Iris pigment epithelial cell (primary cell): ENCODE measurements at regions not wholly inside any gene's neighbourhood (a gene's known extent, or its start where the extent isn't known, plus 50 kb on each side); places are given as distances from the start of the nearest gene placed in this dataset.

Experiments
- DNase-seq: peaks from one replicate; pipeline ENCODE4 v3.0.0-alpha.2; 2011; ENCODE audit warnings: low read depth

DNA sequence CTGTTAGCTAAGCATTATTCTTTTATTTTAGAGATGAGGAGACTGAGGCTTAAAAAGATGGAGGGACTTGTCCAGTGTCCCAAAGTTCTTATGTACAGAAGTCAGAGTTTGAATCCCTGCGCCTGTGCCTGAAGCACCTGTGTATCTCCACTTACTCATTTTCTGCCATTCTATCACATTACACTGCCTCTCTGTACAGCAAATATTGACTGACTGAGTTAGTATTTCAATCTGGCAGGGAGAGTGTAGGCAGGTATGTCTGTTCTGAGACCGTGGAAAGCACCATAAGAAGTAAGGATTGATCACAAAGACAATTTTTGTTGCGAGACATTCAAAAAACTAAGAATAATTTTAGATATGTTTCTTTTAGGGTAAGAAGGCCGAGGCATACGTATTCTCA is 162.7 kb downstream of the KITLG start:
- DNase-seq, result no peak

DNA sequence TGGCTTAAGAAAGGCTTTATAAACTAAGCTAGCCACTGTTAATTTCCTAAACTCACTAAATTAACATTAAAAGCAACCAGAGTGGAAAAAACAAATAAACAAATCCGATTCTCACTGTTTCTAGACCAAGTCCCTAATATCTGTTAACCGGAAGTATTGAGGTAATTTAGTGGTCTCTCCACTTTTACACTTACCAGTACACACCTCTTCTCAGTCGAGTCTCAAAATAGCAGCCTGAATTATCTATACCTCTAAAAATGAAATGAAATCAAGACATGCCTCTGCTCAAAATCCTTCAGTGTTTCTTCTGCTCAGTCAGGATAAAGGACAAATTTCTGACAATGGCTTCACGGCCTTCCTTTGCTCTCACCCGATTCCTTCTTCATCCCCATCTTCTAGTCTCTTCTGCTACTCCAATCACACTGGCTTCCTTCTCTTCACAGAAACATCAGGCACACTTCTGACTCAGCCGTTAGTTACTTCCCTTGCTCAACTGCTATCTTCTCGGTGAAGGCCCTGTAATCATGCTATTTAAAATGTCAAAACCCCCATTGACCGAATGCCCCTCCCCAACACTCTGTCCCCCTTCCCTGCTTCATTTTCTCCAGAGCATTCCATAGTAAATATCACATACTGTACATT is 161.3 kb downstream of the KITLG start:
- peak; percentile 83 for DNase-seq

DNA sequence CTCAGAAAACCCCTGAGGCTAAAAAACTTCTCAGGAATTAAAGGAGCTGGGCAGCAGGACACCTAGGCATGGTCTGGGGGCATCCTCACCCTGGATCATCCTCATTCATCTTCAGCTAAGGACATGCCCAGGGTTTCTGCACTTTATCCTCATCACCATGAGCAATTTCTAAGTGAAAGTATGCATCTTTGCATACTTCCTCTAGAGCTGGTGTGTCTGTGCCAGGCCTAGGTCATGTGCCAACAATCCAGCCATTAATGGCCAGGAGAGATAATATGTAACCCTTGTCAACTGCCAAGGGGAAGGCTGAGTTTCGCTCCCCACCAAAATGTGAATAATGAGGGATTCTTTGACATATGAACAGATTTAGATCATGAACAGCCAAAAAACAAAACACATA is 160.5 kb downstream of the KITLG start:
- peak; percentile 47 for DNase-seq

DNA sequence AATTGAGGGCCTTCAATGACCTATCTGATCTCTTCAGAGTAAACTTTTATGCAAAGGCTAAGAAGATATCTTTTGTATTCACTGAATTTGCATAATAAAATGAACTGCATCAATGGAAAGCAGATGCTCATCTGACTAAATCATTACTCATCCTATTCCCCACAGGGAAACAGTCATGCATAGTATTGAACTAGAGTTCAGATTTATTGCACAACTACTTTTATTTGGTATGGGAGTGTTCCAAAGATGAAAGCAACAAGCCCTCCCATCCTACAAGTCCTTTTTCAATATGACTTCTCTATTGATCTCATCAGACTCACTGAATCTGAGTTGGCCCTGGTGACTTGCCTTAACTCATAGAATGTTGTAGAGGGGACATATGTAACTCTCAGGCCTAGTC is 159.8 kb downstream of the KITLG start:
- peak; percentile 91 for DNase-seq

DNA sequence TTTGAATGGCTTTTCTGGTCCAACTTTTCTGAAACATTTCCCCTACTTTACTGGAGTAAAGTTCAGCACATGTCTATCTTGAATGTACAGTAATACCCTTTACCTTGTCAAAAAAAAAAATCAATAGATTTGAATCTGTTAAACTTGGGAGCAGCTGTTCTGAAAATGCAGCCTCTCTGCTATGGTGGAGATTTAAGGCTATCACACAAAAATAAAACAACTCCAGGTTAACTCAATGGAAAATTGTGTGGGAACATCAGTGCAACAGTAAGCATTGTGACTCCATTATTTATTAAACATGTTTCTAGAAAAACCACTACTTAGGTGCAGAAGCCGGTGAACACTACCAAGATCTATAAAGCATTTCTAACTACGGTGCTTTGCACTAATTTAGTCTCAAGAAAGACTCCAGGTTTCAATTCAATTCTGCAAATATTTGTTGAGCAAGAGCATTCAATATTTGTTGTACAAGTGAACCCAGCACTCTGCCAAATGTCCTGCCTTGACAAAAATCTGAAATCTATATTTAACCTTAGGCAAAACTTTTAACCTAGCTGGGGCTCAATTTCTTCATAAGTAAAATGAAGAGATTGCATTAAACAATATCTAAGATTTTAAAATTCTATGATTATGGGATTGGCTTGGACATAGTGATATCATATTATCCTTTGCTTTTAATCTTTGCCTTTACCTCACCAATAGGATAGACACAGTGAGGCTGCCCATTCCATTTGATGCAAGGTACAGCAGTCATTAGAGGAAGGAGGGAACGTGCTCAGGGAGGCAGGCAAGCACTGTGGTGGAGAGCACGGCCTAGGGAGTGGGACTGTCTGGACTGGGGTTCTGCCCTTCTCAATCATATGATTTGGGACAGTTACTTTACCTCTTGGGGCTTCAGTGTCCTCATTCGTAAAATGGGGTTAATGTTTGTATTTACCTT is 155.2 kb downstream of the KITLG start:
- no peak for DNase-seq

DNA sequence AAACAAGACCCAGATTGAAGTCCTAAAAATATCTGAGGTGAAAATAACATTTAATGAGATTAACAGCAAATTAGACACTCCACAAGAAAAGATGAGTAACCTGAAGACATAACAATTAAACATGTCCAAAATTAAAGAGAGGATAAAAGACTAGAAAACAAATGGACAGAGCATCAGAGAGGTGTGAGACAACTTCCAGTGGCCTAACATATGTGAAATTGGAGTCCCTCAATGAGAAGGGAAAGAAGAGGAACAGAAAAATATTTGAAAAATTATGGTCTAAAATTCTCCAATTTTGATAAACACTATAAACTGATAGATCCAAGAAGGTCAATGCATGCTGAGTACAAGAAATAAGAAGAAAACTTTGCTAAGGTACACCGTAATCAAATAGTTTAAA is 151.9 kb downstream of the KITLG start:
- DNase-seq, result no peak

DNA sequence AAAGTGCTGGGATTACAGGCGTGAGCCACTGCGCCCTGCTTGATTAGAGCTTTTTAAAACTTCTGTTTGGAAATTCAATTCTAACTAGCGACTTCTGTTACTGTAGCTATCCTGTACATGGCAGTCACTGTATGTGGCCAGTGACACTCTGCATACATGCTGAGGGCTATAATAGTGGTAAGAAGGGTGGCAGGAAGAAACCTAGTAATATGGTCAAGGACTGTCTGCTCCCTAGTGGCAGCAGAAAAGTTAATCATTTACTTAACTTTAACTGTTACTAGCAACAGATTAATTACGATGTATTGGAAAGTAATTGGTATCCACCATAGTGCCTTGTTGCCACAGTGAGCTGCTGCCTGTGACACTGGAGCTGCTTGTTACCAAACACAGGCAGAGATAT is 149.0 kb downstream of the KITLG start:
- DNase-seq, result no peak

DNA sequence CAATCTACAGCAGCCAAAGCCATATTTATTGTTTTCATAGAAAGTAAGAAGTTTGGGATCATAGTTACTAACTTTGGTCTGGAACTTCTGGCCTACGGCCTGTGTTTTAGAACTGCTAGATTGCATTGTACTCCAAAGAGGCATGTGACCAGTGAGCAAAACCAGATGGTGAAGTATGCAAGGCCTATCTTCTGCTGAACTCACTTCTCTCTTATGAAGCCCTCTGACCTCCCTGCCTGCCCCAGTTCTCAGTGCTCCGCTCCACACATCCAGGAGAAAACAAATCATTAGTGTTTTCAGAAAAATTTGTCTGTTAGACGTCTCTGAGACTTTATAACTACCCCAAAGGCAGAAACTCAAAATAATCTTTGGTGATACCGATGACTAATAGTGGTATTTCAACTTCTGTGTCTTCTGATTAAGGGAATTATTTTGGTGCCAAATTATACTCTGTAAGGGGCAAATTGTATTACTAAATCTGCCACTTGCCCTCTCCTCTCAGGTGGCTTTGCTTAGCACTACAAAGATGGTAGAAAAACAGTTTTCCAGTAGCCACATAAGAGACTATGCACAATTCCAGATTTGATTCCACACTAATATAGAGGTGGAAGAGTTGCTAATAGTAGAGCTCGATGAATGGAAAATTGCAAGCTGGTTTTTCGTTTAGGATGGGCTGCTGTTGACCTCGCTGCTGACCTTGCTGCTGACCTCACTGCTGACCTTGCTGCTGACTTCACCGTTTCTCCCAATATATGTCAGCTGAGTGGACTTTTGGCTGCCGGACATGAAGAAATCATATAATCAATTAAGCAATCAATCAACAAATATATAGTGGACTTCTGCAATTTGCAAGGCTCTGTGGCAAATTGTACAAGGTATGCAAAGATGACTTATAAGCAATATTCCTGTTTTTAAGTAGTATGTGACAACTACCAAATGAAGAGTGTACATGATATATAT is 147.5 kb downstream of the KITLG start:
- no peak for DNase-seq

DNA sequence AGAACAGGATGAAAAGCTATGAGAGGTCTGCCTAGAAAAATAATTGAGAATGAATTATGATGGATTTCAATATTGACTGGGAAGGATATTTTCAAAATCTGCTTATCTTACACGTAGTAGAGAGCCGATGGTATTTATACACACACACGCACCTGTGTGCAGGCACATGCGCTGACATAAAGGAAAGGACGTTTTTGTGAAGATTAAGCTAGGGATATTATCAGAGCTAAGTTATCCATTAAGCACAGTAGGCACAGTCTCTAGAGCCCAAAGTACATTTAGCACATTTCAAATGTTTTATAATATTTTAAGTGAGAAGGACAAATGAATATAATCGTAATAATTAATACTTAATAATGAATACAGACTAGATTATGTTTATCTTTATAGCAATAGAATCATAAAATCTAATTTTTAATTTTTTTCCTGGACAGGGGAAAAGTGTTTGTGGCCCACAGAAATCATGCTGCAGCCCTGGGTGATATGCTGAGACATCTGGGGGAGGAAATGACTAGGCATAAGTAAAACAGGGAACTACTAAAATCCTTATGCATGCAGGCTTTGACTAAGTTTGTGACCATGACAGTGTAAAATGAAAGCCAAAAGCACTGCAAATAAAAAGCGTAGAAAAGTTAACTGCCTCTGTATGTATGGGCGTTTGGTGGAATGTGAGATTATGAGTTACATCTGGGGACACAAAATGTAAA is 146.1 kb downstream of the KITLG start:
- DNase-seq, result peak; percentile 44

DNA sequence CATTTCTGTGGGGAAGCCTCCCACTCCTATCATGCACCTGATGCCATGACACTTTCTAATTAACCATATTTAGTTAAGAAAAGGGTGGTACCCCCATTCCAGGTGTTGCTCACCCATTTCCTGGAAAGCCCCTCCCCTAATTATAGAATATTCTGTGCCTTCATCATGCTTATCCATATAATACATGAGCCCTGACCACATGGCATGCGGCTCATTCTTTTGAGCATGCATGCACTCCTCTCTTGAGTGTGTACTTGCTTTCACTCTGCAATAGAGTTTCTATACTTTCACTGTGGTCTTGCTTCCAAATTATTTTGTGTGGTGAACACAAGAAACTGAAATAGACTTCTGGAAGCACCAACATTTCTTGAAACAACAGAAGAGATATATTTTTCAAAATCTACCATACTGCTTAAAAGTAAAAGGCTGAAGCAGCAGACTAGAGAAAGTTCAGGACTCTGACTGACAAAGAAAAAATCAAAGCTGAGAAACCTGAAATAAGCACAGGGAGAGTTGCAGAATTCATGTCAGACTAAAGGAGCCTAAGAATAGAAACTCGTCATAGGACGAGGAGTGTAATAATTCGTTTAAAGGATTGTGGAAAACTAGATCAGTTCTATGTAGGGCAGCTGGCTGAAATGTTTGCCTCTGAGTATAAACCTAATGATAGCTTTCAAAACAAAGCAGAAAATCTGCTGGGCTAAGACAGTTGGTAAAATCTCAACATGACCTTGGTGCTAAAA is 144.8 kb downstream of the KITLG start:
- no peak for DNase-seq

DNA sequence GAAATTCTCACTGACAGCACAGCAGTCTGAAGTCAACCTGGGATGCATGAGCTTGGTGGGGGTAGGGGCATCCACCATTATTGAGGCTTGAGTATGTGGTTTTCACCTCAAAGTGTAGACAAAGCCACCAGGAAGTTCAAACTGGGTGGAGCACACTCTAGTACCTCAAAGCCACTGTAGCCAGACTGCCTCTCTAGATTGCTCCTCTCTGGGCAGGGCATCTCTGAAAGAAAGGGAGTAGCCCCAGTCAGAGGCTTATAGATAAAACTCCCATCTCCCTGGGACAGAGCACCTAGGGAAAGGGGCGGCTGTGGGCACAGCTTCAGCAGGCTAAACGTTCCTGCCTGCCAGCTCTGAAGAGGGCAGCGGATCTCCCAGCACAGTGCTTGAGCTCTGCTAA is 143.0 kb downstream of the KITLG start:
- no peak for DNase-seq
